GM12878 (cell line): ENCODE measurements at regions not wholly inside any gene's neighbourhood (a gene's known extent, or its start where the extent isn't known, plus 50 kb on each side); places are given as distances from the start of the nearest gene placed in this dataset.

Source experiments
- ATAC-seq: fragments of 200-7000 bp; cut with Tn5 transposase; 3 replicates; pipeline ENCODE4 v1.9.1; 2020; ENCODE audit warnings: mild to moderate bottlenecking, moderate library complexity
- BruUV-seq: library from RNA; stranded (reverse); fragments of 400-500 nt; replicated peaks from 2 replicates; lab custom pipeline; 2021; lab: Mats Ljungman, UMichigan
- CTCF ChIA-PET: fragments of 300-600 bp; sonication (Branson Sonifier 250); formaldehyde crosslinking; extraction: SDS; loops from one replicate; lab custom pipeline; 2021; ENCODE audit warnings: inconsistent platforms; lab: Yijun Ruan, JAX
- POLR2A ChIA-PET: fragments of 350-600 bp; formaldehyde crosslinking; extraction: SDS; loops from one replicate; lab custom pipeline; 2021; ENCODE audit warnings: inconsistent platforms; lab: Charles Lee
- RAD21 ChIA-PET: fragments of 300-600 bp; sonication (Branson Sonifier 250); formaldehyde crosslinking; loops from one replicate; lab custom pipeline; 2023; ENCODE audit warnings: antibody characterized with exemption; ENCODE audit not compliant: unreplicated experiment; lab: Charles Lee
- SMC1A ChIA-PET: fragments of 300-600 bp; sonication (Branson Sonifier 250); formaldehyde crosslinking; loops from one replicate; lab custom pipeline; 2023; ENCODE audit not compliant: unreplicated experiment, uncharacterized antibody; lab: Charles Lee
- DNase-seq: peaks from one replicate; pipeline ENCODE4 v3.0.0-alpha.2; 2011; ENCODE audit warnings: low read depth, low spot score
- FAIRE-seq: peaks from 3 replicates; lab custom pipeline; 2011; peaks lifted over from hg19 to GRCh38; lab: Jason Lieb, UNC
- H2AFZ ChIP-seq: 2 replicates; pipeline ENCODE4 v1.6.0; 2011; ENCODE audit warnings: low read depth, low read length, control low read depth; ENCODE audit not compliant: control insufficient read depth
- H3K27ac ChIP-seq: 2 replicates; pipeline ENCODE4 v1.5.1; 2011; ENCODE audit warnings: control low read depth; ENCODE audit not compliant: control insufficient read depth, insufficient read depth
- H3K27me3 ChIP-seq, 2 experiments: replicated peaks in 1 of 2; 2 replicates each; pipeline versions ENCODE4 v1.6.0 to v1.6.1; 2011; ENCODE audit warnings: low read length in 1 of 2; ENCODE audit not compliant: control insufficient read depth in 2 of 2, insufficient read depth in 2 of 2
- H3K36me3 ChIP-seq, 2 experiments: 2 replicates each; pipeline ENCODE4 v1.5.1; 2011; ENCODE audit warnings: low read length in 1 of 2; ENCODE audit not compliant: control insufficient read depth in 2 of 2, insufficient read depth in 2 of 2
- H3K4me1 ChIP-seq: 2 replicates; pipeline ENCODE4 v1.6.1; 2011; ENCODE audit warnings: mild to moderate bottlenecking, low read length, moderate library complexity, mixed read lengths; ENCODE audit not compliant: control insufficient read depth, insufficient read depth
- H3K4me2 ChIP-seq: 2 replicates; pipeline ENCODE4 v1.6.0; 2011; ENCODE audit warnings: control low read depth; ENCODE audit not compliant: control insufficient read depth, insufficient read depth
- H3K4me3 ChIP-seq: fragments of 200-600 bp; sonication (generic); 2 replicates; pipeline ENCODE4 v1.5.1; 2016
- H3K79me2 ChIP-seq: 2 replicates; pipeline ENCODE4 v1.6.0; 2011; ENCODE audit warnings: low read length; ENCODE audit not compliant: control insufficient read depth, insufficient read depth
- H3K9ac ChIP-seq: 2 replicates; pipeline ENCODE4 v1.8.0; 2011; ENCODE audit warnings: low read length, control low read depth, mixed read lengths; ENCODE audit not compliant: control insufficient read depth, insufficient read depth
- H3K9me3 ChIP-seq: replicated peaks from 3 replicates; pipeline ENCODE4 v1.5.1; 2011; ENCODE audit warnings: mild to moderate bottlenecking, low read length; ENCODE audit not compliant: control insufficient read depth, insufficient read depth
- H4K20me1 ChIP-seq: 2 replicates; pipeline ENCODE4 v1.6.0; 2011; ENCODE audit not compliant: control insufficient read depth, insufficient read depth
- ATF2 ChIP-seq: IDR thresholded peaks from 2 replicates; pipeline ENCODE4 v1.6.1; 2012; ENCODE audit warnings: low read length, inconsistent platforms
- EP300 ChIP-seq, 2 experiments: fragments of 150-350 bp in 1 of 2; IDR thresholded peaks; 2 replicates each; pipeline ENCODE4 v1.6.1; 2011 to 2012; ENCODE audit warnings: low read depth in 2 of 2, low read length in 2 of 2, borderline replicate concordance in 1 of 2, improper control_type of control experiment in 1 of 2, inconsistent platforms in 1 of 2; ENCODE audit not compliant: control insufficient read depth in 1 of 2
- GABPA ChIP-seq: IDR thresholded peaks from 2 replicates; pipeline ENCODE4 v1.6.1; 2014; ENCODE audit warnings: antibody characterized with exemption, low read depth, mild to moderate bottlenecking, inconsistent platforms
- HDGF ChIP-seq: fragments of 450-650 bp; IDR thresholded peaks from 2 replicates; pipeline ENCODE4 v1.6.1; 2016; ENCODE audit warnings: antibody characterized with exemption
- SP1 ChIP-seq: IDR thresholded peaks from one replicate; pipeline ENCODE4 v1.6.1; 2011; ENCODE audit warnings: low read depth, low read length
- ZNF687 ChIP-seq: fragments of 450-650 bp; IDR thresholded peaks from 2 replicates; pipeline ENCODE4 v1.6.1; 2017; ENCODE audit warnings: mild to moderate bottlenecking, moderate library complexity
- WGBS: methylation state at CpG from one replicate; pipeline ENCODE4 v1.1.6; 2016; ENCODE audit warnings: low lambda C conversion rate; ENCODE audit not compliant: insufficient replicate concordance, insufficient coverage; ENCODE audit errors: missing lambda C conversion rate; 5-methylcytosine and 5-hydroxymethylcytosine counted together
- in situ Hi-C: fragments of 300-500 bp; cut with MboI; formaldehyde crosslinking; loops from 9 replicates; pipeline ENCODE4 v1.14.3; 2018; ENCODE audit warnings: mixed read lengths
- intact Hi-C: fragments of 100-400 bp; cut with micrococcal nuclease; formaldehyde crosslinking; loops from one replicate; pipeline ENCODE4 v1.14.2; 2022; ENCODE audit not compliant: unreplicated experiment

GRCh38 chr11:112400476-112401014, 139.9 kb upstream of the PLET1 start (continued):
- TF ChIP-seq SP1 (no peak), ATF2 (no peak), HDGF (no peak)

GRCh38 chr11:112401036-112401769, 140.5 kb upstream of the PLET1 start:
- Histone ChIP-seq H3K9me3 (no peaks in the 10 kb centered on the region), H3K4me3 (no peak overlapping the region), H3K36me3 (no peaks in the 10 kb centered on the region), H3K27ac (no peak overlapping the region), H3K79me2 (no peaks in the 10 kb centered on the region), H3K4me1 (no peaks in the 10 kb centered on the region), H3K9ac (no peak overlapping the region), H4K20me1 (no peaks in the 10 kb centered on the region), H3K27me3 (no peaks in the 10 kb centered on the region; a peak in 1 of 4 replicates), H3K4me2 (no peak overlapping the region), H2AFZ (no peak overlapping the region)
- ChIA-PET POLR2A (no interaction called here), CTCF (no interaction called here), RAD21 (no interaction called here), SMC1A (no interaction called here)
- intact Hi-C loops, result no loop called here
- FAIRE-seq, result no peak
- in situ Hi-C loops, result no loop called here
- ATAC-seq, result no peak
- WGBS, result 19% methylated on average over 7 of the region's 7 CpGs
- TF ChIP-seq EP300 (IDR thresholded peaks at IDR 0.05; ENCODE audit: borderline replicate concordance in 1 of 2, control insufficient read depth in 1 of 2, low read depth in 2 of 2, low read length in 2 of 2) (no peak), GABPA (no peak), ZNF687 (no peak)
- BruUV-seq, result no TSS peak
- DNase-seq, result no peak
